GM19043 (cell line): ENCODE measurements at regions not wholly inside any gene's neighbourhood (a gene's known extent, or its start where the extent isn't known, plus 50 kb on each side); places are given as distances from the start of the nearest gene placed in this dataset.

ENCODE experiments used
- ATAC-seq: cut with Tn5 transposase; IDR thresholded peaks from one replicate; pipeline ENCODE4 v1.9.1; 2021; ENCODE audit warnings: low read depth; ENCODE audit not compliant: unreplicated experiment

DNA sequence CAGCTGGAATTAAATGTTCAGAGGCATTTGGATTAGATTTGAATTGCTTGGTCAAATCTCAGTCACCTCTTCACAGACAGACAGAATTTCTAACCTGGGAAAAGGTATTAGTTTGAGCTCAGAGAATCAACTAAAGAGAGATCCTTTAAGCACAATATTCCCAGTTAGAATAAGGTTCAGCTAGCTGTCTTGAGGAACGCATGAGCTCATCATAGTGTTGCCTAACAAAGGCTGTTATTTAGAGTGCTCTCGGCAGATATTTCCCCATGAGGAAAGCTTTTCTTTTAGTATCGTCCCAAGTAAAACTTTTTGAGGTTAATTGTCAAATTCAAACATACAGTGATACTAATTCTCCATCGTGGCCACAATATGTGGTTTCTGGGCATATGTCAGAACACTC lies 269.9 kb downstream of the HLX start:
- no peak for ATAC-seq

DNA sequence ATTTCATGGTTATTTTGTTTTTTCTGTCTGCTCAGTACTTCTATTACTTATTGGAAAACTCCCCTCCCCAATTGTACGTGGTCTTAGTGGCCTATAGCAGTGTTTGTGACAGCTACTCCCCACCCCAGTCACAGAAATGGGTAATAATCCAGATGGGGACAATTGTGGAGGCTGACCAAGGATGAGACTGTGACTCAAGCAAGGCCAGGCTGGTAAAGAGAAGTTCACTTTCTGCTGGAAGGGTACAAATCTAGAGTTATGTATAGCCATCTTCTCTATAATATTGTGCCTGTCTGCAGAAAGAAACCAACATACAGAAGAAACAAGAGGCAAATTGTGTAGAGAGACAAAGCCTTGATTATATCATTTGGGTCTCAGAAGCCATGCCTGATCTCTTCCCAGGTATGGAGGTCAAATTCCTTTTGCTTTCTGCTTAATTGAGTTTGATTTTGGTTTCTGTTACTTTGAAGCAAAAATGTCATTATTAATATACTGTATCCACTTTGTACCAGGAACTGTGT lies 270.4 kb downstream of the HLX start:
- no peak for ATAC-seq

DNA sequence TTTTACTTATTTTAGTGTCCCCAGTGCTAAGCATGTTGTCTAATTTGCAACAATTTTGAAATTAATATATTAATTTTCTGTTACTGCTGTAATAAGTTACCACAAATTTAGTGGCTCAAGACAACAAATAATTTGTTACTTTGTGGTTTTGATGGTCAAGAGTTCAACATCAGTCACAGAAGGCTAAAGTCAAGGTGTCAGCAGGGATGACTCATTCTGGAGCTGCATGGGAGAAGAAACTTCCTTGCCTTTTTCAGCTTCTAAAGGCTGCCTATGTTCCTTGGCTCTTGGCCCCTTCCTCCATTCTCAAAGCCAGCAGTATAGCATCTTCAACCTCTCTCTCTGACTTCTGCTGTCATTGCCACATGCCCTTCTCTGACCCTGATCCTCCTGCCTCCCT lies 271.8 kb downstream of the HLX start:
- ATAC-seq, result no peak

DNA sequence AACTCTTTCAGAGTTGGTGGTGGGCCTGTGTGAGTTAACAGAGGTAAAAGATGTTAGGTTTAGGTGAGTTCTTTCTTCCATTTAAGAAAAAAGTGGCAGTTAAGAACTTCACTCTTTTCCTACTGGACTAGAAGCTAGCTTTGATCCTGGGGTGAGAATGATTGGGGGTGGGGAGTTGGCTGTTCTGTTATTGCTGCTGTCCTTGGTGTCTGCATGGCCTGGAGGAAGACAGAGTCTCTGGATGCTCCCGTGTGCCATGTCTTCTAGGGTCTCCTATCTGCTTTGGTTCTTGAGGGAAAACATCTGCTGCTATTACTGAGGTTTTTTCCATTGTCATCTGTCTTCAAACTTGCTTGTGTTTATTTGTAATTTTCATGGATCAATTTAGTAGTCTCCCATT lies 275.7 kb downstream of the HLX start:
- ATAC-seq, result no peak

DNA sequence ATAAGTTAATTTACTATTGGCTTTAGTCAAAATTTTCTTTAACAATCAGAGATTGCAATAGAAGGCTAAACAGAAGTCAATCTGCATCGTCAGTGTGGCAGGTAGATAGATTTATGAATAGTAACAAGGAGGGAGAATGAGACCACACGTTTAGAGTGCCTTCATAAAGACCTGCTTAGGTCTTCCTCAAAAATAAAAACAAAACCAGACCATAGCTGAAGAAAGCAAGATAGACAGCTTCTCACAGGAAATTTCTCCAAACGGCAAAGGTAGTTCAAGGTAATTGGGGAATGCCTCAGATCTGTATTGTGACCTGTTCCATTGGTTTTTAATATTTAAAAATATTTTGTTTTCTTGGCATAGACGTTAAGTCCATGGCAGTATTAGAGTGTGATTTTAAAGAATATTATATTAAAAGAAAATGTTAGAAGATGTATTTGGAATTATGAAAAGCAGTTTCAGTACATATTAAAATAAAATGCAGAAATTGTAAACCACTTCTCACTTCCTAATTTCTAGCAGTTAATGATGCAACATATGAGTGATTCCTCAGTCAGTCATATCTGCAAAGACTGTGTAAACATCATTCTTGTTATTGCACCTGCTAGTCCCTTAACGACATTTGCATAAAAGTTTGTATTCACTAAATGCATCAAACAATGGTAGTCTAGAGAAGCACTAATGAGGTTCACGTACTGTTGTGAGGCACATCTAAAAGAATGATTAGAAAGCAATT lies 278.0 kb downstream of the HLX start:
- ATAC-seq, result peak; percentile 94

DNA sequence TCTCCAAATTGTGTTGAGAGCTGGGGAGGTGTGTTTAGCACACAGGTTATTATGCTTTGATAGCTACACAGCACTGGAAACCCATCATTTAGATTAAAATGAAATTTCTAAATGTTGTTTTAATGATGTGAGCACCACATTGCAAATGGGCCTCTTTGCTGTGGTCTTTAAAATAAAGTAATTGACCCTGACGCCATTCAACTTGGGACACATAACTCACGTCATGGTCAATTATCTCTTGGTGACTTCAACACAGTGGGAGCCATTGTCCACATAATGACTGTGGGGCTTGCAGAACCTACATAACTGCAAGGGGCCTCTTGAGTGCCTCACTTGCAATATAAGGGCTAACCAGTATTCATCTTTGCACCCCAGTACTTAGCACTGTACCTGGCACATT lies 280.4 kb downstream of the HLX start:
- ATAC-seq, result no peak

DNA sequence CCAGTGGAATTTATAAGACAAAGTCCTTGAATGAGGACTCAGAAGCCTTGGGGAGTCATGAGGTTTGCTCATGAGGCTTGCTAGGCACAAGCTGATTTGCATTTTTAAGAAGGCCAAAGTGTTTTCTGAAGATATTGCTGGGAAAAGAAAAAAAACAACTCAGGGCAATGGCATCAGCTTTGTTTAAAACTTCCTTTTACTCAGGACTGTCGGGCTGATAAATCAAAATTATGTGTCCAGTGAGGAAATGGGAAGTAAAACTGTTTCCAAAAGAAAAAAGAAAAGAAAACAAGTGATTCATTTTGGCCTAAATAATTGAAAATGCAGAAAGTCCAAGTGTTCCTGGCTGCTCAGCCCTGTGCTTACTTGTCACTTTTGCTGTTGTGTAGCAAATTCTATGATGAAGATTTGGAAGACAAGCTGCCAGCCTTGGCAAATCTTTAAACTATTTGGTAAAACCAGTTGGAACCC lies 282.4 kb downstream of the HLX start:
- no peak for ATAC-seq

DNA sequence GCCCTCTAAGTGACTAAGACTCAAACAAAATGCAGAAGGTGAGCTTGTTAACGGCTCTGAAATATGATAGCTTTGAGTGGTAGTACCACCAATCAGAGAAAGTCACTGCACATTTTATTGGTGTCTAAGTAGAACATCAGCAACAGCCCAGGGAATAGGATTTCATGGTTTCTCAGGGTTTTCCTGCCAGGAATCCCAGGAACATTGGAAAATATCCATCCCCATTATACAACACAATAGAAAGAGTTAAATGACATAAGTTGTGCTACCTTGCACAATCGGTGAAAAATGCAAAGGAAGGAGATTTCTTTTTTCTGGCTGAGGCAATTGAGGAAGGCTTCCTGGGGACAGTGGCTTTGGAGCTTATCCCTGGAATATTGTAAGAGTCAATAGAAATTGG lies 283.1 kb downstream of the HLX start:
- ATAC-seq, result no peak

DNA sequence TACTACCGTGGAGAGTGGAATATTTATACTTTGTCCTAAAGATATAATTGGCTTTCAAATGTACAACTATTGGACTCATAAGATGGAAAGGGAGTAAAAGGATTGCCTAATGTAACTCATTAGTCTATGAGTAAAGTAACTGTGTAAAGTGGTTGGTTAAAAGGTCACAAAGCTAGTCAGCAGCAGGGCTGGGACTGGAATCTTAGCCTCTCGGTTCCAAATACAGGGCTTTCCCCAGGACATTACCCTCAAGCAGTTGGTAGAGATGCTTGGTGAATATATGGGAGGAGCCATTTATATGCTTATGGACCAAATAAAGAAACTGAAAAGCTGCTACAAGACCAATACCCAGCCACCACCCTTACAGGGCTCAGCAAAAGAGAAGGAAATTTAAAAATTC lies 283.7 kb downstream of the HLX start:
- no peak for ATAC-seq

DNA sequence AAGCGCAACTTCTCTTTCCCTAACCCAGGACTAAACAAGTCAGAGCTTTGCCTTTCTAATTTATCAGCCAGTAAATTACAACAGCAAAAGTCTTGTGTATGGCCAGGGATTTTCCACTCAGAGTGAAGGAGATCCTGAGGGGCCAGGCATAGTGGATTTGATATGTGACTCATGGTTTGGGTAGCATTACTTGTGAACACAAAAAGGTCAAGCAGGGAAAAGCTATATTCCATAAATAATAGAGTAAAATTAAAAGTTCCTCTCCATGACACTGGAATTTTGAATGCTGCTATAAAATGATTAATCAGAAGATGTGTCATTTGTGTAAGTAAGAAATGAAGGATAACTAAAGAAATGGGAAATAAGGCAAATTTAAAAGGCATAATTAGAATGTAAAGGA lies 284.8 kb downstream of the HLX start:
- ATAC-seq, result no peak

DNA sequence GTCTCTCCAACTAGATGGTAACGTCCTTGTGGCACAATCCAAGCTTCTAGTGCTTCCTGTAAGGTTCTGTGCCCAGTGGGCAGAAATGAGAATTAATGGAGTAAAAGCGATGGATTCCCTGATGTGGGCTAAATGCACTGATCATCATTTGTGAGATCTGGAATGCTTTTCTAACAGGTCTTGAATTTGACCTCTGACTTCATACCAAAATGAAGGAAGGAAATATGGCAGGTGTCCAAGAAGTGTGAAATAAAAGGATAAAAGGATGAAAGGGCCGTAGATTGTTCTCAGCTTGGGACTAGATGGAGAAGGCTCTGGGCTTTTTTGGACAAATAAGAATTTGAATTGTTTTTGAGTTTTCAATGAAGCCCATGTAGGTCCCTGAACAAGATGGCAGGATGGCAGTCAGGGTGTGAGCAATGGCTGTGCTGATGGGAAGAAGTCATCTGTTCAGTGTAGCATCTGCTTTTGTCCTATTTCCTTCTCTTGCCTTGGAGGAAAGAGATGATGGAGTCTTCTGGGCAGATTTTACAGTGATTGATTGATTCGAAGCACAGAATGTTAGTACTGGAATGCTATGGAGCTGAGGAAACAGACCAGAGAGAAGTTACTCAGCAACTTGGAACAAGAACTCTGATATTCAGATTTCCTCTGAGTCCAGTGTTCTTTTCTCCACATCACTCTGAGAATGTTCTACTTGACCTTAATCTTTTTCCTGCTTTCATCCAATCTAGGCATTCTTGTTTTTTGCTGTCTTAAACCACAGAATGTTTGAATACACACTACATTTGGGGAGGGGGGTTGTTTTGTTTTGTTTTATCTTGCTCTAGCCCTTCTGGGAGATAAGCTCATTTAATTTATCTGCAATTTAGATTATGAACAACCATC lies 286.0 kb downstream of the HLX start:
- no peak for ATAC-seq

DNA sequence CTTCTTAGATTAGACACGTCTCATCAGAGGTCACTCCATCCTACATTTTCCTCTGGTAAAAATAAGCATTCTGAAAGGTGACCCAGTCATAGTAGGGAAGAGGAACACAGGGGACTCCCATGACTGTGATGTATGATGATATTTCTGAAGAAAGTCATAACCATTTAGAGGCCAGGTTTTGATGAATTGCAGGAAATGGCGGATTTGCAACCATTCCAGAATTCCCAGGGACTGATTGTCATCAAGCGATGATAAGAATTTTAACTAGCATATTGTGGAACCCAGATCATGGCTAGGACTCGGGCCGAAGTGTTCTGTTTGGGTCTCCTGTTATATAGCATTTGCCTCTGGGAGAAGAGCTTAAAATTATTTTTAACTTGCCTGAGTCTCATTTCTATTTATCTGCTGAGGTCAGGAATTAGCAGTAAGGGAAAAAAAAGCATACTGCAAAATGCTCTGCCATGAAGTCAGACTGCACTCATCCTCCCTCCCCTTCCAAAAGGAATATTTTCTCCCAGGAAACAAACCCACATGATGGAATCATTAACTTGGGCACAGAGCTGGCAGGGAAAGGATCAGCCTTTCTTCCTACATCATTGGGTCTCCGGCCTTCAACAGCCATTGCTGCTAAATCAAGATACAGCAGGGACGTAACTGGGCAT lies 286.7 kb downstream of the HLX start:
- ATAC-seq, result no peak

DNA sequence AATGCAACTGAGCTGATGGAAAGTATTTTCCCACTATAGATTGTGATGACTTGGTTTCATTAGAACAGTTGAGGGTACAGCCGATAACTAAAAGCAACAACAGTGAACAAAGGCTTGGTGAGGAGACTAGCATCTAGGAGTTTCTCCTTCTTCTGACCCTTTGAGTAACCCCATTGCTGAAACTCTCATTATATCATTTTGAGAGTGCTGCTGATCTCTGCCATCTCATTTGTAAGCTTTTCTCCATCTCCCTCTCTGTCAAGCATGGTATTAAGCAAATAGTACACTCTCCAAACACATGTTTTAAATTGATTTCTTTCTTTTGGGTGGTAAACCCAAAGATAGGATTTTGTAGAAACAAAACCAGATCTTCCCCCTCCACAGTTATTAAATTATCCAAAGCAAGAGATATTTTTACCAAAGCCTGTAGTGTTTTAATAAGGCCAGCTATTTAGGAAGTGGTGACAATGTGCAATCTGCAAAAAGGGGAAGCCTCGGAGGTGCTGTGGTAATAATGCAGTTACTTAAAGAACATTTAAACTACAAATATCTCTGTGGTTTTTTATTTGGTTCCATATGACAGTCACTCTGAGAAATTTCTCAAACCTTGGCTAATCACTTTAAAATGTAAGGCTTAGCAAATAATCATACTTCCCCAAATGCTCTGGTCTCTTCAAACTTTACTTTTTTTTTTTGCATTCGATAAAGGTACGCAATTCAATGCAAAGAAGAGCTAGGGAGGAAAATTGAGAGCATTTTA lies 287.5 kb downstream of the HLX start:
- peak; percentile 74 for ATAC-seq

DNA sequence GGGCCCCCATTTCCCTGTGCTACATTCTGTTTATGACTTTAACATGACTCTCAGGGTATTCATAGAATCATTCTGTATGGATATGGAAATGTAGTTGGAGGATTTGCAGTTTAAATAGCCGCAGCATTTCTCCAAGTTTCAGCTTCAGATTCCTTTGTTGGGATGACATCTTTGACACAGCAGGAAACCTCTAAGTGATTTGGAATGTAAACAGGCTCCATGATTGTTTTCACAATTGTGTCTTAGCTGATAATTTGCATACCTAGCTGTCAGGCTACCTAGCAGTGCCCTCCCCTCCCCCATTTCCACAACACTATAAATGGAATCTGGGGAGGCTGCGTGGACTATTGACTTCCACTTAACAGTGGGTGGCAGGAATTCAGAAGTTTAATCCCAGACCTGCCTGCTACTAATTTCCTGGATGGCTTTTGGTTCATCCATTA lies 290.2 kb downstream of the HLX start:
- ATAC-seq, result no peak

DNA sequence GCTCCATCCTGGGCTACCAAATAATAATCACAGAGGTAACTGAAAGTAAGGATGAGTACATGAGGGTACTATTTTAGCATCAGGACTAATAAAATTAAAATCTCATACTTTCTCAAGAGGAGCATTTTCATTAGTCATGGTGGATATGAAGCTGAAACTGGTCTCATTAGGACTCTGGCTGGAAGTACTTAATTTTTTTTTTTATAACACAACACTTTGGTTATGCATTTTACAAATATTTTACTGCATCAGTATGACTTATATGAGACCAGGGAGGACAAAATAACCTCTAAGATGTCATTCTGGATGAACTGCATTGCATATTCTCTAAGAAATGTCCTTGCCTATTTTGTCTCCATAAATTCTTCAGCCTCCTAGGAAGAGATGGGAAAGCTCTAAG lies 290.9 kb downstream of the HLX start:
- ATAC-seq, result no peak

DNA sequence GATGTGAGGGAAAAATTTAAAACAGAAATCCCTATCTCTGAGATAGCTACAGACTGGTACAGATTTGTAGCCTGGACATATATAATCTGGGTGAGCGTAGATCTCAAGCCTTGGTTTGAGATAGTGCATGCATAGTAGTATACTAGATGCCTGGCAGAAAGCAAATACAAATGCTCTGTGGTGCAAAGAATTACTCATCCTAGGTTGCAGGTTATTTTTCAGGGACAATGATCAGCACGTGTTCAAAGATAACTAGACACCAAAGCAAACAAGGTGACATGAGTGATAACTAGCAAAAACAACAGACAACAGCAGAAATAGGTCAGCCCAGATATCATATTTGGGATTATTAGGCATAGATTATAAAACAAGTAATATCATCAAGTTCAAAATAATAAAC lies 292.5 kb downstream of the HLX start:
- no peak for ATAC-seq

DNA sequence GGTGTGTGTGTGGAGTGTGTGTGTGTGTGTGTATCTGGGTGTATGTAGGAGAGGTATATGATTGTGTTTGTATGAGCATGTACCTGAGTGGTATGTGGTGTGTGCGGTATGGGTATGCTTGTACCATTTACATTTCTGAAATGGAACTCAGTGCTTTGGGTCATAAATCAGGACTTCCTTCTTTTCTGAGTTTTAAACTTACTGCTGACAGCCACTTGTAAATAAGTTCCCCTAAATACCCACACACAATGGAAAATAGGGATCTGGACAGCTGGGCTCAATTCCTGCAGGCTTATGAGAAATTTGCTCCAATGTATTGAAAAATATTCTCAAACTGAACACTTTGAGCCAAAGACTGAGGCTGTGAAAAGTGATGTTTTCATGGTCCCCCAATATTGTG lies 293.6 kb downstream of the HLX start:
- ATAC-seq, result no peak

DNA sequence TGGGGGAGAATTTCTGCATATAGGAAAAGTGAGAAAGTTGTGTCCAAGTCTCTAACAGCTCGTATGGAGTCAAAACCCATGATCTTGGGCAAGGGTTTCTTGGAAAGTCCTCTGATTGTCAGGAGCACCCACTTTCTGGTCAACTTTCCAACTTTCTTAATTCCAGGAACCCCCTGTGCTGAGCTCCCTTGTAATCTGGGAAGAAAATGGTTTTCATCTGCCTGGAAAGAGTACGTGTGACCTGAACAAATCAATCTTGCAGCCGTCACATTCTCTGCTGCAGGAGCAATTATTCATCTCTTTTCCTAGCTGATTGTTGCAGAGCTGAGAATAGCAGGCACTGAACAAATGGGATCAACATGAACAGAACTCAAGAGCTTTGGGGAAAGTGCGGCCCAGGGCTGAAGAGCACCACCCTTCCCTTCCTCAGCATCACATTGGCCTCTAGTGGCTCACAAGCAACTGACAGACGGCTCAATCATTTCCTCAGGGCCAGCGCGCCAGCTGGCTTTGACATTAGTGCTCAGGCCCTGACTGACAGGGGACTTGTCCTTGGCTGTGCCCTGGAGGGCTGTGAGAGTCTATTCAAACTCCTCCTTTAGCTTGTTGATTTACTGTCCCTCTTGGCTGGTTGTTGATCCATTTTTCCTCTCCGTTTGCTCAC lies 295.2 kb downstream of the HLX start:
- no peak for ATAC-seq

DNA sequence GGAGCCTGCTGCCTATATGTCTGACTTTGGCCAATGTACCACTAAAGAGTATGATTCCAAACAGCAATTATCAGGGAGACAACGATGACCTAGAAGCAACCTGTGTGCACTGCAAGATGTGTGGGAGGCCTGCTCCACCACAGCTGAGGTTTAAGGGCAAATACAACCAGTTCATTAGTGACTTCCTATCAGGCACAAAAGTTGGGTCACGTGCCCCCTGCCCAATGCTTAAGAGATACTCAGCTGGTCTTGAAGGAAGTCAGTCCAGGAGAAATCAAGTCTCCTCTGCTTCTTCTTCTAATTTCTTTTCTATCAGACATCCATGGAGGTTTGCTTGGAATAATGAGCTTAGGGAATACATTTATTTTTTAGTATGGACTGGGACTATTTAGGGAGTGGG lies 296.0 kb downstream of the HLX start:
- ATAC-seq, result no peak
